ENCODE measurements at regions not wholly inside any gene's neighbourhood (a gene's known extent, or its start where the extent isn't known, plus 50 kb on each side); places are given as distances from the start of the nearest gene placed in this dataset.
"Not testable (repeated sequence)": the region's sequence is repeated elsewhere in the genome, so short reads cannot be mapped to it uniquely, and the experiment has no call there.

GRCh38 chr1:244297087-244297486 is 154.6 kb downstream of the ADSS2 start:
- DNase-seq (ENCODE audit: low read depth): no peak

DNA sequence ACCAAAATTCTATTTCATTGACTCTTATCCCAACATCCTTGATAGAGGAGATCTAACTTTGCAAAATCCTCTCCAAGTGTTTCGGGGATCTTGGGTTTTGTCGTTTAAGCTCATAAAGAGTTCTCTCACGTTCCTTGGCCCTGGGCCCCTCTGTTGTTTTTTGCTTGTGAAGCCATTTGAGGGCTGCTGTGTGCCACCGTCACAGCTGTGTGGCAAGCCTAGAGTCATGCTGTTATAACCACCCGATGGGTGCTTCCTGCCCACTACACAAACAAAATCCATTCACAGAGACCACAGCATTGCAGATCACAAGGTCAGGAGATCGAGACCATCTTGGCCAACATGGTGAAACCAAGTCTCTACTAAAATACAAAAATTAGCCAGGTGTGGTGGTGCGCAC is 154.1 kb downstream of the ADSS2 start:
- no peak for DNase-seq (ENCODE audit: low read depth)

DNA sequence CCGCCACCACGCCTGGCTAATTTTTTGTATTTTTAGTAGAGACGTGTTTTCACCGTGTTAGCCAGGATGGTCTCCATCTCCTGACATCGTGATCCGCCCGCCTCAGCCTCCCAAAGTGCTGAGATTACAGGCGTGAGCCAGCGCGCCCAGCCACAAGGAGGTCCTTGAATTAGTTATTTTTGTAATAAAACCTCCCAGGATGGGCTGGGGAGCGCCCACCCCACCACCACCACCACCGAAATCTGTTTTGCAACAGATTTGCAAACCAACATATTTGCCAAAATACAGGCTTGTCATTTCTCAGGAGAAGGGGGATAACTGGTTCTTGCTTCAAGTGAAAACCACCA is 151.7 kb downstream of the ADSS2 start:
- not testable (repeated sequence) for DNase-seq (ENCODE audit: low read depth)

DNA sequence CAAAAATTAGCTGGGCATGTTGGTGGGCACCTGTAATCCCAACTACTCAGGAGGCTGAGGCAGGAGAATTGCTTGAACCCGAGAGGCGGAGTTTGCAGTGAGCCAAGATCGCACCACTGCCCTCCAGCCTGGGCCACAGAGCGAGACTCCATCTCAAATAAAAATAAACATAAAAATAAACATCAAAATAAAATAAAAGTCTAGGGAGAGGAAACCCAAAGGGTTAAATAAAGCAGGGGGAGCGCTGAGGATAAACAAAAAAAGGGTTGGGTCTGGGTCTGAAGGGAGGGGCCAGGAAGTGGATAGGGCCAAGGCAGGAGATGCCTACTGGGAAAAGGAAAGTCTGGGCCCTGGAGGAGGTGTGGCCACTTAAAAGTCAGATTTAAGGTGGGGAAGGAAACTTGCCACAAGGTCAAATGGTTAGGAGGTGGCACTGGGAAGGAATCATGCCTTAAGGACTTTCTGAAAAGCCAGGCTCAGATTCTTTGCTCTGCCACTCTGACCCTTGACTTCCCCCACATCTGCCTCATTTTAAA is 150.0 kb downstream of the ADSS2 start:
- no peak for DNase-seq (ENCODE audit: low read depth)

DNA sequence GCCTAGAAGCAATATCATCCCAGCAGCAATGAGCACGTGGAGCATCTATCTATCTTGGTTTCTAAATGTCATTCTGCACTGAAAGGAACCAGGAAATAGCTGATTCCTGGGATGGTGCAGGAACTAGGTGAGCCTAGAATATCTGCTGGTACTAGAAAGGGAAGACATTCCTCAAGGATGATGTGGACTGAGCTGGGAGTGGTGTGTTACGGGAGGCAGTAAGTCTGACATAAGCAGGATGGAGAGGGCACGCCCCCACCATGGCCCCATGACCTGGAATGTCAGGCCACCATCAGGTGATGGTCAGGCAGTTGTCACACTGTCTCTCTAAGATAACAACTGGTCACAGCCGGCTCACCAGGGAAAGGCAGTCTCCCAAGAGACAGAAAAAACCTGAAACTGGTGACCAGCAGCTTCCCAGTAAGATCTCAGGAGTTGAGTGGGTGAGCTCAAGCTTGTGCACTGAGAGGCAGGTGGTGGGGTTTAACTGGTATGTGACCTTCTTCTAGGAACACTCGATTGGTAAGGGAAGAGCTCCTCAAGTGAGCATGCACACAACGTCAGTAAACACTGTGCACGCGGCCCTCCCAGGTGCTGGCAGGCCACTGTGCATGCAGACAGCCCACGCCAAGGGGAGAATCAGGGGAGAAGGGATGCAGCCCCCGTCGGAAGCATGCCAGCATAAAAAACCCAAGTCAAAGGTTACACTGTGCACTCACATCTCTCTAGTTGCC is 148.7 kb downstream of the ADSS2 start:
- no peak for DNase-seq (ENCODE audit: low read depth)

- no peak for DNase-seq (ENCODE audit: low read depth)
These were observed 148.1 kb downstream of the ADSS2 start for GRCh38 chr1:244303610-244303969.

DNA sequence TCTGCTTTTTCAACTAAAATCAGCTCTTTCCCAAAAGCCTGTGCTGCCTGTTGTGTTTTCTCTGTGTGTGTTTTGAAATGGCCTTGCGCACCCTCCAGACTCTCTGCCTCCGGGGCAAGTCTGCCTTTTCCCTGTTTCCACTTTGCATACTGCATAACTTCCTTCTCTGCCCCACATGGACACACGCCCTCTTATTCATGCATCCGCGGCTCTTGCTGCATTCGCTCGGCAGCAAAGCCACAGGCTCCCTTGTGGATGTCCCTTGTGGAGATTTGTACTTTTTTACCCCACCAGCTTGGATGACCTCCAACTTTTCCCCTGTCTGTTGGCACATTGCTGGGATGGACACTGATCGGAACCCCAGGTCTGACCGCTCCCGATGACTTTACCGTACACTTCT is 147.6 kb downstream of the ADSS2 start:
- no peak for DNase-seq (ENCODE audit: low read depth)

DNA sequence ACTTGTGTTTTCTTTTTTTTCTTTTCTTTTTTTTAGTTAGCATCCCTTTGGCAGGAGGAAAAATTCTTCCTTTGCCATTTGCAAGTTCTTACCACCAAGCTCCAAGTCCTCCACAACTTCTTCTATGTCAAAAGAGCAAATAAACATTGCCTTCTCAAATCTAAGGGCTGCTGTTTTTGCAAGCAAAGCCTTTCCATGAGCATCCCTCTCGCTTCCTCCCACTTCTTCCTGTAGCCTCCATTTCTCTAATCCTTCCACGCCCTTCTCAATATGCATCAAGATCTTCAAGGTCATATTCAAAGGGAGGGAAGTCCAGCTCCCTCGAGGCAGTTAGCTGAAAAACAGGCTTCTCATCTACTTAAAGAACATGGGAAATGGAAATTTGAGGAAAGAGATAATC is 147.1 kb downstream of the ADSS2 start:
- DNase-seq (ENCODE audit: low read depth): no peak

DNA sequence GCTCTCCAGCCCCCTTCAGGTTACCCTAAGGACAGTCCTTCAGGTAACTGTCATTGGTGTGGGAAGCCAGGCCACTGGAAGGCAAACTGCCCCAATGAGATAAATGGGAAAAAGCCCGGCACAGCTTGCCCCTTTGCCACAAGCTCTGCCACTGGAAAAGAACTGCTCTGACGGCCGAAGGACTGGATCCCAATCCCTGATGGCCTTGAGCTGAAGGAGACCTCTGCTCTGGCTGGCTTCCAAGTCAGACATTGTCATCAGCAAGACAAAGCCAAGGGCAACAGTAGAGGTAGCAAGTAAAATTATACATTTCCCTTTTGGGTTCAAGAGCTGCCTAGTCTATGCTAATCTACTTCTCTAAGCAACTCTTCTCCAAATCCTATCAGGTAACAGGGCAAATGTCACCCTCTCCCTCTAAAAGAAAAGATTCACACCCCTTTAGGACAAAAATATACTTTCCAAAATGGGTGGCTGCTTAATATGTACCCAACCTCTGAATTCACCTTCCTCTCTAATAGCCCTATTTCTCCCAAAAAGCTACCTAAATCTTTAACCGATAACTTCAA is 145.8 kb downstream of the ADSS2 start:
- DNase-seq (ENCODE audit: low read depth): no peak

DNA sequence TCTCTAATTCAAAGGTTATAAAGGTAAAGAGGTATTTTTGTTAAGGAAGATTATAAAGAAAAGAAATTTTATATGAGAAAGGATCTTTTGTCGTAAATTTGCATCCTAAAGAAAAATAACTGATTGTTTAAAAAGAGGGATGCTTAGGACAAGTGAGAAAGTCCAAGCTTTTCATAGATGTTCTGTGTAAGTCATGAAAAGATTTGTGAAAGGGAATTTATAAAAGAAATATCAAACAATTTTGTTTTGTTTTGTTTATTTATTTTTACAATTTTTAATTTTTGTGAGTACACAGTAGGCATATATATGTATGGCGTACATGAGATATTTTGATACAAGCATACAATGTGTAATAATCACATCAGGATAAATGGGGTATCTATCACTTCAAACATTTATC is 145.2 kb downstream of the ADSS2 start:
- DNase-seq (ENCODE audit: low read depth): no peak

DNA sequence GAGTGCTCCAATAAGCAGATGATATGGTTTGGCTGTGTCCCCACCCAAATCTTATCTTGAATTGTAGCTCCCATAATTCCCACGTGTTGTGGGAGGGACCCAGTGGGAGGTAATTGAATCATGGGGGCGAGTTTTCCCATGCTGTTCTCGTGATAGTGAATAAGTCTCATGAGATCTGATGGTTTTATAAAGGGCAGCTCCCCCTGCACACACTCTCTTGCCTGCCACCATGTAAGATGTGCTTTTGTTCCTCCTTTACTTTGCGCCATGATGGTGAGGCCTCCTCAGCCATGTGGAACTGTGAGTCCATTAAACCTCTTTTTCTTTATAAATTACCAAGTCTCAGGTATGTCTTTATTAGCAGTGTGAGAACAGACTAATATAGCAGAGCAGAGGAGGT is 142.5 kb downstream of the ADSS2 start:
- DNase-seq (ENCODE audit: low read depth): not testable (repeated sequence)

GRCh38 chr1:244311784-244312532 is 139.8 kb downstream of the ADSS2 start:
- DNase-seq (ENCODE audit: low read depth): no peak

GRCh38 chr1:244313346-244313745 is 138.4 kb downstream of the ADSS2 start:
- DNase-seq (ENCODE audit: low read depth): no peak

DNA sequence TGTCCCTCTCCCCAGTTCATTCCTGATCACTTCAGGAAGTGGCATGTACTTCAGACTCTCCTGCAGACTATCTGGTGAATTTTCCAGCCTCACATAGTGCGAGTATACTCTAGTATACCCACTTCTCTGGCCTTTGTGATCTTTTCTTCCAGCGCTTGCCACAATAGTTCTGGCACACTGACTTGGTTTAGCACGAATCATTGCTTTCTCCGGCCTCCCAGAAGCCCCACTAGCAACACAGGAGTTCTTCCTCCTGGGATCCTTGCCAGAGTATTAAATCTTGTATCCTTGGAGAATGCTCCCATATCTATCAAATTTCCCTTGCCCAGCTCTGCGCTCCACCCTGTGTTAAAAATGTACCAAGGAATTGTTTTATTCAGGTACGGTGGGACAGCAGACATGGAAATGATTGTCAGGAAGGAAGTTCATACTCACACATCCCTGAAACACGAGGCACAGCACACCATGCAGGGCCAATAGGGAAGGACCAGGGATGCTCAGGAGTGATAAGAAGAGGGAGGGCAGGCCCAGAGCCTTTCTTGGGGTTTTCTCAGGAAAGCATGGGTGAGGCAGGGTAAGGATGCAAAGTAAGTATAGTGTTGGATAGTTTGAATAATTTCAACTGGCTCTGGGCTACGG is 136.7 kb downstream of the ADSS2 start:
- DNase-seq (ENCODE audit: low read depth): no peak

GRCh38 chr1:244315996-244316395 is 135.7 kb downstream of the ADSS2 start:
- DNase-seq (ENCODE audit: low read depth): no peak

GRCh38 chr1:244316407-244316806 is 135.3 kb downstream of the ADSS2 start:
- DNase-seq (ENCODE audit: low read depth): no peak

GRCh38 chr1:244316986-244317655 is 134.6 kb downstream of the ADSS2 start:
- DNase-seq (ENCODE audit: low read depth): no peak

GRCh38 chr1:244318078-244318477 is 133.6 kb downstream of the ADSS2 start:
- no peak for DNase-seq (ENCODE audit: low read depth)

- no peak for DNase-seq (ENCODE audit: low read depth)
These were observed 133.2 kb downstream of the ADSS2 start for GRCh38 chr1:244318512-244318911.

DNA sequence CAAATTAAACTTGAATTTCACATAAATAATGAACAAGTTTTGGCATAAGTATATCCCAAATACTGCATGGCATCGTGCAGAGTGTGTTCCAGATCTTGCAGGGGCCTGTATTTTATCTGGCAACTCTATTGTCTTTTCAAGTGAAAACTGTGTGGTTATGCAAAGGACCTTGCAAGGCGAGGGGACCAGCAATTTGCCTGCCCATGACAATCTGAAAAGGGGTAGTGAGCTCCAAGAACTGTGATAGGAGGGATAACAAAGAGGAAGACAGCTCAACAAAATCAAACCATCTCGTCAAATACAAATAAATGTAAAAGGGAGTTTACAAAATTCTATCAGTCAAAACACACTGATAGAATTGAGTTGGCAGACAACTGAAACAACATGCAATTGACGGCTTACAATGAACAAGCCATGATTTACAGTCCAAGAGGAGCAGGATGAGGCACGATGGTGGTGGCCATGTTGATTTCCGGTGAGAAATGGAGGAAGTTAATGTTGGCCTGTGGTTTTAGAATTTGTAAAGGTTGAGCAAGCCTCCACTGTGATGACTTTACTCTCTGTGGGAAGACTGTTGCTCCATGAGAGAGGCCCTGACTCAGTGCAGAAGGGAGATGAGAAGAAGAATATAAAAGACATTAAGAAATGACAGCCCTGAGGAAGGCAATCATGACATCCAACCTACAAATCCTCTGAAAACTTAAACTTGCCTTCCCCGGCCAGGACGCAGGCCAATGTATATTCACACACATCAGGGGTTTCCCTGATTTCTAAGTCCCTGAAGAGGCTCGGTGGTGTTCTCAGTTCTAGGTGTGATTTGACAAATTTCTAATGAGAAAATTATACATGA is 132.2 kb downstream of the ADSS2 start:
- no peak for DNase-seq (ENCODE audit: low read depth)

DNA sequence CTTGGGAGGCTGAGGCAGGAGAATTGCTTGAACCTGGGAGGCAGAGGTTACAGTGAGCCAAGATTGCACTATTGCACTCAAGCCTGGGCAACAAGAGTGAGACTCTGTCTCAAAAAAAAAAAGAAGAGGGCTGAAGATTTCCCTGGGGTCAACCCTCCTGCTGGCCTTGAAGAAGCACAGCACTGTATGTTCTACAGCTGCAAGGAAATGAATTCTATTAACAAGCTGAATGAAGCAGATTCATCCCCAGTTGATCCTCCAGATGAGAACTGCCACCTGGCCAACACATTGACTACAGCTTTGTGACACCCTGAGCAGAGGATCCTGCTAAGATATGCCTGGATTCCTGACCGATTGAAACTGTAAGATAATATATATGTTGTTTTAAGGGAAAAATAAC is 129.5 kb downstream of the ADSS2 start:
- DNase-seq (ENCODE audit: low read depth): no peak
